Large intestine (tissue), 3 donors: ENCODE measurements at regions not wholly inside any gene's neighbourhood (a gene's known extent, or its start where the extent isn't known, plus 50 kb on each side); places are given as distances from the start of the nearest gene placed in this dataset.
"Not testable (repeated sequence)": the region's sequence is repeated elsewhere in the genome, so short reads cannot be mapped to it uniquely, and the experiment has no call there.

Source experiments
- DNase-seq, 2 donors: peaks; one replicate each; pipeline versions ENCODE4 v3.0.0 to v3.0.0-alpha.2; 2013
- H3K27ac ChIP-seq: one replicate; pipeline ENCODE4 v1.5.1; 2013; ENCODE audit warnings: low read length
- H3K27me3 ChIP-seq: 2 replicates; pipeline ENCODE4 v1.6.1; 2013; ENCODE audit warnings: low read length; ENCODE audit not compliant: control insufficient read depth, insufficient read depth
- H3K36me3 ChIP-seq: 2 replicates; pipeline ENCODE4 v1.6.1; 2013; ENCODE audit warnings: low read length; ENCODE audit not compliant: control insufficient read depth, insufficient read depth
- H3K4me1 ChIP-seq: one replicate; pipeline ENCODE4 v1.6.1; 2013; ENCODE audit warnings: low read length; ENCODE audit not compliant: control insufficient read depth, insufficient read depth
- H3K4me3 ChIP-seq: one replicate; pipeline ENCODE4 v1.5.1; 2013; ENCODE audit warnings: low read length
- H3K9me3 ChIP-seq: one replicate; pipeline ENCODE4 v1.6.1; 2013; ENCODE audit warnings: mild to moderate bottlenecking, low read depth, low read length, moderate library complexity; ENCODE audit not compliant: control insufficient read depth
- WGBS: methylation state at CpG from one replicate; pipeline ENCODE4 v1.1.5; 2013; ENCODE audit warnings: low lambda C conversion rate; ENCODE audit not compliant: insufficient coverage; 5-methylcytosine and 5-hydroxymethylcytosine counted together

- H3K9me3 ChIP-seq, H3K4me1 ChIP-seq, H3K36me3 ChIP-seq, H3K27ac ChIP-seq, DNase-seq, H3K4me3 ChIP-seq, H3K27me3 ChIP-seq: not testable (repeated sequence)
- no CpG with 5 or more reads among the region's 2 CpGs for WGBS
Observed at GRCh38 chr14:40008345-40008744, 576.1 kb upstream of the FBXO33 start.

- no peaks in the 10 kb centered on the region for H3K9me3 ChIP-seq
- H3K36me3 ChIP-seq, result no peaks in the 10 kb centered on the region
- 100% methylated on average over 2 of the region's 3 CpGs for WGBS
- H3K4me3 ChIP-seq, result no peak overlapping the region
- no peaks in the 10 kb centered on the region for H3K27me3 ChIP-seq
- DNase-seq, result no peak
- H3K4me1 ChIP-seq, result no peaks in the 10 kb centered on the region
- H3K27ac ChIP-seq, result no peak overlapping the region
Observed at GRCh38 chr14:40004871-40005500, 572.8 kb upstream of the FBXO33 start.

- Histone ChIP-seq H3K27me3 (no peaks in the 10 kb centered on the region), H3K4me1 (no peaks in the 10 kb centered on the region), H3K4me3 (no peak overlapping the region), H3K9me3 (no peaks in the 10 kb centered on the region), H3K27ac (no peak overlapping the region), H3K36me3 (no peaks in the 10 kb centered on the region)
- 43% methylated on average over 4 of the region's 5 CpGs for WGBS
- DNase-seq, result no peak
Observed at GRCh38 chr14:40003773-40004172, 571.5 kb upstream of the FBXO33 start.

- no peaks in the 10 kb centered on the region for H3K27me3 ChIP-seq
- H3K27ac ChIP-seq, result no peak overlapping the region
- H3K4me3 ChIP-seq, result no peak overlapping the region
- no peaks in the 10 kb centered on the region for H3K4me1 ChIP-seq
- H3K9me3 ChIP-seq, result no peaks in the 10 kb centered on the region
- no peak for DNase-seq
- no peaks in the 10 kb centered on the region for H3K36me3 ChIP-seq
- 89% methylated on average over 3 of the region's 6 CpGs for WGBS
Observed at GRCh38 chr14:39998854-39999253, 566.6 kb upstream of the FBXO33 start.

- H3K27ac ChIP-seq, result no peak overlapping the region
- no CpG with 5 or more reads among the region's 2 CpGs for WGBS
- no peak for DNase-seq
- no peaks in the 10 kb centered on the region for H3K9me3 ChIP-seq
- H3K36me3 ChIP-seq, result no peaks in the 10 kb centered on the region
- no peak overlapping the region for H3K4me3 ChIP-seq
- H3K4me1 ChIP-seq, result no peaks in the 10 kb centered on the region
- no peaks in the 10 kb centered on the region for H3K27me3 ChIP-seq
Observed at GRCh38 chr14:39998114-39998513, 565.9 kb upstream of the FBXO33 start.

GRCh38 chr14:39991041-39991440, 558.8 kb upstream of the FBXO33 start:
- H3K27ac ChIP-seq, result no peak overlapping the region
- no peaks in the 10 kb centered on the region for H3K27me3 ChIP-seq
- H3K4me3 ChIP-seq, result no peak overlapping the region
- no peak for DNase-seq
- H3K36me3 ChIP-seq, result no peaks in the 10 kb centered on the region
- no CpG with 5 or more reads among the region's 2 CpGs for WGBS
- H3K4me1 ChIP-seq, result no peaks in the 10 kb centered on the region
- H3K9me3 ChIP-seq, result no peaks in the 10 kb centered on the region

GRCh38 chr14:39988939-39989338, 556.7 kb upstream of the FBXO33 start:
- H3K4me3 ChIP-seq, result no peak overlapping the region
- no peaks in the 10 kb centered on the region for H3K27me3 ChIP-seq
- no peaks in the 10 kb centered on the region for H3K4me1 ChIP-seq
- peak; percentile 30 to 31 for DNase-seq
- no peaks in the 10 kb centered on the region for H3K9me3 ChIP-seq
- H3K36me3 ChIP-seq, result no peaks in the 10 kb centered on the region
- no peak overlapping the region for H3K27ac ChIP-seq
- WGBS, result 80% methylated on average over 1 of the region's 2 CpGs

GRCh38 chr14:39984323-39984722, 552.1 kb upstream of the FBXO33 start:
- H3K4me1 ChIP-seq, result no peaks in the 10 kb centered on the region
- H3K27me3 ChIP-seq, result no peaks in the 10 kb centered on the region
- no peak overlapping the region for H3K4me3 ChIP-seq
- no peak overlapping the region for H3K27ac ChIP-seq
- no peak for DNase-seq
- WGBS, result 43% methylated on average over 1 of the region's 2 CpGs
- H3K36me3 ChIP-seq, result no peaks in the 10 kb centered on the region
- H3K9me3 ChIP-seq, result no peaks in the 10 kb centered on the region

GRCh38 chr14:39977198-39977597, 545.0 kb upstream of the FBXO33 start:
- no peak overlapping the region for H3K4me3 ChIP-seq
- H3K27ac ChIP-seq, result no peak overlapping the region
- 76% methylated on average over 2 of the region's 3 CpGs for WGBS
- H3K9me3 ChIP-seq, result no peaks in the 10 kb centered on the region
- H3K36me3 ChIP-seq, result no peaks in the 10 kb centered on the region
- H3K27me3 ChIP-seq, result no peaks in the 10 kb centered on the region
- H3K4me1 ChIP-seq, result no peaks in the 10 kb centered on the region
- DNase-seq, result no peak

- no CpG with 5 or more reads among the region's 1 CpG for WGBS
- H3K27me3 ChIP-seq, result no peaks in the 10 kb centered on the region
- no peaks in the 10 kb centered on the region for H3K9me3 ChIP-seq
Observed at GRCh38 chr14:39974036-39974435, 541.8 kb upstream of the FBXO33 start.

GRCh38 chr14:39972704-39973103, 540.5 kb upstream of the FBXO33 start:
- Histone ChIP-seq H3K36me3 (no peaks in the 10 kb centered on the region), H3K4me1 (no peaks in the 10 kb centered on the region), H3K27me3 (no peaks in the 10 kb centered on the region), H3K9me3 (no peaks in the 10 kb centered on the region), H3K4me3 (no peak overlapping the region), H3K27ac (no peak overlapping the region)
- no peak for DNase-seq
- no CpG with 5 or more reads among the region's 2 CpGs for WGBS

More at GRCh38 chr14:39974036-39974435, 541.8 kb upstream of the FBXO33 start:
- no peaks in the 10 kb centered on the region for H3K36me3 ChIP-seq
- no peaks in the 10 kb centered on the region for H3K4me1 ChIP-seq
- no peak for DNase-seq
- no peak overlapping the region for H3K27ac ChIP-seq
- H3K4me3 ChIP-seq, result no peak overlapping the region
